Endodermal cell (in vitro differentiated cells): ENCODE measurements at regions not wholly inside any gene's neighbourhood (a gene's known extent, or its start where the extent isn't known, plus 50 kb on each side); places are given as distances from the start of the nearest gene placed in this dataset.

Source experiments
- DNase-seq: peaks from one replicate; pipeline ENCODE4 v3.0.0-alpha.2; 2017
- H3K27ac ChIP-seq: 2 replicates; pipeline ENCODE4 v1.5.1; 2013; ENCODE audit warnings: mild to moderate bottlenecking, low read depth, low read length, moderate library complexity
- H3K27me3 ChIP-seq: 2 replicates; pipeline ENCODE4 v1.6.1; 2013; ENCODE audit warnings: mild to moderate bottlenecking, low read length, moderate library complexity; ENCODE audit not compliant: insufficient read depth, control insufficient read depth, poor library complexity, severe bottlenecking
- H3K36me3 ChIP-seq: 2 replicates; pipeline ENCODE4 v1.7.0; 2013; ENCODE audit warnings: mild to moderate bottlenecking, low read length, moderate library complexity; ENCODE audit not compliant: control insufficient read depth, insufficient read depth
- H3K4me1 ChIP-seq: one replicate; pipeline ENCODE4 v1.7.0; 2013; ENCODE audit warnings: low read length; ENCODE audit not compliant: control insufficient read depth, insufficient read depth
- H3K4me3 ChIP-seq: 2 replicates; pipeline ENCODE4 v1.5.1; 2013; ENCODE audit warnings: mild to moderate bottlenecking, low read length, moderate library complexity
- H3K9ac ChIP-seq: 2 replicates; pipeline ENCODE4 v1.6.1; 2013; ENCODE audit warnings: mild to moderate bottlenecking, low read length, moderate library complexity; ENCODE audit not compliant: poor library complexity, severe bottlenecking; ENCODE audit errors: extremely low read depth
- H3K9me3 ChIP-seq: 2 replicates; pipeline ENCODE4 v1.6.1; 2013; ENCODE audit warnings: mild to moderate bottlenecking, low read length, moderate library complexity; ENCODE audit not compliant: control insufficient read depth
- H3K27ac Mint-ChIP-seq: 2 replicates; pipeline ENCODE4 v1.8.0; 2020; ENCODE audit warnings: mixed read lengths
- H3K27me3 Mint-ChIP-seq: 2 replicates; pipeline ENCODE4 v1.8.0; 2021; ENCODE audit warnings: mild to moderate bottlenecking, mixed read lengths; ENCODE audit not compliant: insufficient read depth
- H3K36me3 Mint-ChIP-seq: 2 replicates; pipeline ENCODE4 v1.8.0; 2020; ENCODE audit warnings: low read depth, mixed read lengths
- H3K4me1 Mint-ChIP-seq: 2 replicates; pipeline ENCODE4 v1.8.0; 2020; ENCODE audit warnings: mixed read lengths
- H3K4me3 Mint-ChIP-seq: 2 replicates; pipeline ENCODE4 v1.8.0; 2020; ENCODE audit warnings: mild to moderate bottlenecking, moderate library complexity, mixed read lengths
- H3K9me3 Mint-ChIP-seq: 2 replicates; pipeline ENCODE4 v1.8.0; 2020; ENCODE audit warnings: mild to moderate bottlenecking, mixed read lengths
- CTCF ChIP-seq: fragments of 200-600 bp; sonication (generic); conservative IDR thresholded peaks from 2 replicates; pipeline ENCODE4 v1.5.0; 2021; ENCODE audit warnings: antibody characterized with exemption, mild to moderate bottlenecking
- WGBS, 2 experiments: methylation state at CpG; one replicate each; pipeline versions ENCODE4 v1.1.5 to v1.1.7; 2013; ENCODE audit warnings: missing lambda C conversion rate in 2 of 2, mixed read lengths in 1 of 2; ENCODE audit not compliant: insufficient coverage in 1 of 2, insufficient read length in 1 of 2; 5-methylcytosine and 5-hydroxymethylcytosine counted together

- TF ChIP-seq CTCF: no peak
- H3K36me3 Mint-ChIP-seq: no peaks in the 10 kb centered on the region
- no peaks in the 10 kb centered on the region for H3K27me3 ChIP-seq
Observed at GRCh38 chr7:124330731-124331407, 298.0 kb upstream of the TMEM229A start.

GRCh38 chr7:124328774-124329173 is 295.9 kb upstream of the TMEM229A start:
- H3K4me1 ChIP-seq: peaks cover 4% of the 10 kb centered on the region
- no peak overlapping the region for H3K9ac ChIP-seq
- no peak overlapping the region for H3K4me3 Mint-ChIP-seq
- 82 to 86% methylated on average over 3 of the region's 3 CpGs for WGBS, 2 experiments
- DNase-seq: no peak
- no peak for TF ChIP-seq CTCF
- no peak overlapping the region for H3K27ac Mint-ChIP-seq
- no peaks in the 10 kb centered on the region for H3K27me3 Mint-ChIP-seq
- no peak overlapping the region for H3K4me3 ChIP-seq
- no peak overlapping the region for H3K27ac ChIP-seq
- H3K27me3 ChIP-seq: no peaks in the 10 kb centered on the region
- H3K9me3 Mint-ChIP-seq: no peaks in the 10 kb centered on the region
- H3K4me1 Mint-ChIP-seq: peaks cover 8% of the 10 kb centered on the region
- H3K9me3 ChIP-seq: no peaks in the 10 kb centered on the region
- H3K36me3 ChIP-seq: no peaks in the 10 kb centered on the region
- no peaks in the 10 kb centered on the region for H3K36me3 Mint-ChIP-seq

More at GRCh38 chr7:124330731-124331407, 298.0 kb upstream of the TMEM229A start:
- H3K9me3 ChIP-seq: no peaks in the 10 kb centered on the region
- no peak for DNase-seq
- H3K27ac ChIP-seq: no peak overlapping the region
- no peak overlapping the region for H3K9ac ChIP-seq
- Mint-ChIP-seq H3K27me3 (no peaks in the 10 kb centered on the region), H3K9me3 (no peaks in the 10 kb centered on the region), H3K4me3 (no peak overlapping the region), H3K27ac (no peak overlapping the region), H3K4me1 (peaks cover 8% of the 10 kb centered on the region)
- H3K36me3 ChIP-seq: no peaks in the 10 kb centered on the region
- H3K4me1 ChIP-seq: peaks cover 4% of the 10 kb centered on the region
- H3K4me3 ChIP-seq: no peak overlapping the region
- 87% methylated on average over 3 of the region's 3 CpGs; no CpG with 5 or more reads in 1 of the 2 experiments for WGBS, 2 experiments

GRCh38 chr7:124324262-124324661 is 291.4 kb upstream of the TMEM229A start:
- no peak for TF ChIP-seq CTCF
- H3K9me3 Mint-ChIP-seq: no peaks in the 10 kb centered on the region
- Histone ChIP-seq H3K36me3 (no peaks in the 10 kb centered on the region), H3K4me3 (no peak overlapping the region), H3K9me3 (no peaks in the 10 kb centered on the region), H3K9ac (no peak overlapping the region), H3K27ac (no peak overlapping the region), H3K4me1 (peaks cover 4% of the 10 kb centered on the region), H3K27me3 (no peaks in the 10 kb centered on the region)
- peaks cover 8% of the 10 kb centered on the region for H3K4me1 Mint-ChIP-seq
- H3K27ac Mint-ChIP-seq: no peak overlapping the region
- no peaks in the 10 kb centered on the region for H3K36me3 Mint-ChIP-seq
- H3K4me3 Mint-ChIP-seq: no peak overlapping the region
- DNase-seq: no peak
- H3K27me3 Mint-ChIP-seq: no peaks in the 10 kb centered on the region
